ENCODE measurements at regions not wholly inside any gene's neighbourhood (a gene's known extent, or its start where the extent isn't known, plus 50 kb on each side); places are given as distances from the start of the nearest gene placed in this dataset.

DNA sequence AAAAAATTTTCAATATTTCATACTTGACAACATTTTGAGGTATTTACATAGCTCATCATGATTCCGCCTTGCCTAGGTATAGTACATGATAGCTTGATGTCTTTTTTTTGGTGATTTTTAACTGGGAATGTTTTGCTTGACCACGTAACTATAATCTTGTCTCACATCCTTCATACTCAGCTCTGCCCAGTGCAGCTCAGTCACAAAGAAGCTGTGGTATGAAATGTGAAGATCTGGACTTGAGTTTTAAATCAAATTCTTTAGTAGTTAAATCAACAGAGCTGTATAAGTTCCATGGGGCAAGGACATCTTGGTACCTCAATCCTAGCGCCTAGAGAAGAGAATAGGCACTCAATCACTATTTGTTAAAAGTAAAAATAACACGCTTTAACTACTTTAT lies 276.3 kb upstream of the DKK2 start:
- H3K4me3 ChIP-seq (ENCODE audit: low read depth, low read length): no peak overlapping the region
- peak; percentile 33 for DNase-seq (ENCODE audit: low read depth, low spot score)
- ChIA-PET CTCF (no interaction called here), POLR2A (no interaction called here)
- TF ChIP-seq CTCF (IDR thresholded peaks at IDR 0.05; ENCODE audit: insufficient read depth, low read length, missing control alignments): no peak

DNA sequence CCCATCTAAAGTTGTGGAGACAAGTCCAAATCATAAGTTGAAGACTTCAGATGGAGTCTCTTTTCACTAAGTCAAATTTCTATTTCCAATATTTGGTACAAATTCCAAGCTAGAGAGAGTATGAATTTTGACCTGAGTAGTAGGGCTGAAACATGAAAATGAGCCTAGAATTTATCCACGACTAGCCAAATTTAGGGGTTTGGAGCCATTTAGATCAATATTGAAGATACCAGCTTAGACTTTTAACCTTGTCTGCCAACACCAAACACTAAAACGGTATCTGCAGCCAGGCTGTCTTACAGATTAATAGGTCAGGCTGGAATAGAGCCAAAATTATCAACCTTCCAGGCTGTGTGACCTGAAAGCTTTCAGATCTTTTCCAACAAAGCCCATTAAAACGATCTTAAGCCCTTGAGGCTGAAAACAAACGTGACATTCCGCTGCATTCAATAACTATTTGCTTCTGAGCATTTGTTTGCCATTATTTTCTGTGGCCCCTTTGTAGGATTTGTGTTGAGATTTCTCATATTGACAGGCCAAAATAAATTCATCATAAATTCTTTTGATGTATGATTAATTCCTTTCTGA lies 268.7 kb upstream of the DKK2 start:
- no peak for TF ChIP-seq CTCF (IDR thresholded peaks at IDR 0.05; ENCODE audit: insufficient read depth, low read length, missing control alignments)
- ChIA-PET CTCF (no interaction called here), POLR2A (no interaction called here)
- no peak overlapping the region for H3K4me3 ChIP-seq (ENCODE audit: low read depth, low read length)
- DNase-seq (ENCODE audit: low read depth, low spot score): no peak

DNA sequence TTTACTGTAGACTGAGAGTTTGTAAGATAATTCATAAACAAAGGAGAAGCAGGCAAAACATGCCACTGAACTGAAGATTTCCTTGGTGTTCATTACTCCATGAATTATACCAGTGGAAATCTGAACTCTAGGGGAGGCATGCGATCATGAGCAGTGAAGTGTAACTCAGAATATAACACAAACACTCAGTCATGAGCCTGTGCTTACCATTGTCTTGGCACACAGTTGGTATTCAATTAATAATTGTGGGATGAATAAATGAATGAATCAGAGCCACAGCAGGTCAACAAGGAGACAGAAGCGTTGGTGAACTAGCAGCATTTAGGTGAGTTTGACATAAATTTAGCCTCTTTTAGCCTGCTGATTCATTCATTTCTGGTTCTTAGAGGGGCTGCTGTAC lies 263.5 kb upstream of the DKK2 start:
- no peak for DNase-seq (ENCODE audit: low read depth, low spot score)
- no peak for TF ChIP-seq CTCF (IDR thresholded peaks at IDR 0.05; ENCODE audit: insufficient read depth, low read length, missing control alignments)

GRCh38 chr4:107292979-107293378 lies 256.9 kb upstream of the DKK2 start:
- ChIA-PET CTCF (no interaction called here), POLR2A (no interaction called here)
- no peak overlapping the region for H3K4me3 ChIP-seq (ENCODE audit: low read depth, low read length)
- no peak for DNase-seq (ENCODE audit: low read depth, low spot score)
- TF ChIP-seq CTCF (IDR thresholded peaks at IDR 0.05; ENCODE audit: insufficient read depth, low read length, missing control alignments): no peak

More for the DNA sequence above, 263.5 kb upstream of the DKK2 start:
- no peak overlapping the region for H3K4me3 ChIP-seq (ENCODE audit: low read depth, low read length)
- ChIA-PET POLR2A (no interaction called here), CTCF (no interaction called here)

GRCh38 chr4:107283587-107284559 lies 247.8 kb upstream of the DKK2 start:
- ChIA-PET CTCF (no interaction called here), POLR2A (no interaction called here)
- no peak for TF ChIP-seq CTCF (IDR thresholded peaks at IDR 0.05; ENCODE audit: insufficient read depth, low read length, missing control alignments)
- DNase-seq (ENCODE audit: low read depth, low spot score): peak; percentile 93
- H3K4me3 ChIP-seq (ENCODE audit: low read depth, low read length): no peak overlapping the region

GRCh38 chr4:107279733-107280132 lies 243.6 kb upstream of the DKK2 start:
- no peak for TF ChIP-seq CTCF (IDR thresholded peaks at IDR 0.05; ENCODE audit: insufficient read depth, low read length, missing control alignments)
- no peak for DNase-seq (ENCODE audit: low read depth, low spot score)
- CTCF ChIA-PET: no interaction called here
- POLR2A ChIA-PET: no interaction called here
- no peak overlapping the region for H3K4me3 ChIP-seq (ENCODE audit: low read depth, low read length)
